HG03159 (cell line): ENCODE measurements at regions not wholly inside any gene's neighbourhood (a gene's known extent, or its start where the extent isn't known, plus 50 kb on each side); places are given as distances from the start of the nearest gene placed in this dataset.

Experiments used
- ATAC-seq: cut with Tn5 transposase; IDR thresholded peaks from one replicate; pipeline ENCODE4 v1.9.1; 2021; ENCODE audit warnings: mild to moderate bottlenecking, moderate library complexity; ENCODE audit not compliant: unreplicated experiment

GRCh38 chr5:89759802-89760201, 649.8 kb downstream of the CETN3 start:
- ATAC-seq, result no peak

- no peak for ATAC-seq
Measured at GRCh38 chr5:89758146-89758545, 651.4 kb downstream of the CETN3 start.

GRCh38 chr5:89756955-89757354, 652.6 kb downstream of the CETN3 start:
- no peak for ATAC-seq

GRCh38 chr5:89755024-89755423, 654.5 kb downstream of the CETN3 start:
- no peak for ATAC-seq

- no peak for ATAC-seq
Measured at GRCh38 chr5:89735082-89735481, 674.5 kb downstream of the CETN3 start.

- ATAC-seq, result no peak
Measured at GRCh38 chr5:89733772-89734171, 675.8 kb downstream of the CETN3 start.

GRCh38 chr5:89729623-89730301, 679.8 kb downstream of the CETN3 start:
- ATAC-seq, result peak; percentile 50

- ATAC-seq, result no peak
Measured at GRCh38 chr5:89728750-89729149, 680.8 kb downstream of the CETN3 start.

- ATAC-seq, result no peak
Measured at GRCh38 chr5:89728134-89728533, 681.4 kb downstream of the CETN3 start.

- no peak for ATAC-seq
Measured at GRCh38 chr5:89724379-89725095, 685.0 kb downstream of the CETN3 start.

- ATAC-seq, result no peak
Measured at GRCh38 chr5:89723907-89724306, 685.6 kb downstream of the CETN3 start.

GRCh38 chr5:89722538-89722937, 687.0 kb downstream of the CETN3 start:
- ATAC-seq, result no peak

GRCh38 chr5:89721931-89722330, 687.6 kb downstream of the CETN3 start:
- no peak for ATAC-seq

GRCh38 chr5:89721353-89721752, 688.2 kb downstream of the CETN3 start:
- ATAC-seq, result no peak

- ATAC-seq, result no peak
Measured at GRCh38 chr5:89712134-89712700, 697.3 kb downstream of the CETN3 start.

GRCh38 chr5:89711526-89711925, 698.0 kb downstream of the CETN3 start:
- ATAC-seq, result no peak

GRCh38 chr5:89710006-89710405, 699.5 kb downstream of the CETN3 start:
- ATAC-seq, result no peak

- no peak for ATAC-seq
Measured at GRCh38 chr5:89707891-89708290, 701.7 kb downstream of the CETN3 start.

- ATAC-seq, result no peak
Measured at GRCh38 chr5:89706731-89707130, 702.8 kb downstream of the CETN3 start.

GRCh38 chr5:89703817-89704216, 705.7 kb downstream of the CETN3 start:
- ATAC-seq, result no peak

GRCh38 chr5:89698028-89698427, 711.5 kb downstream of the CETN3 start:
- no peak for ATAC-seq

- no peak for ATAC-seq
Measured at GRCh38 chr5:89697581-89697980, 712.0 kb downstream of the CETN3 start.
